ENCODE measurements at regions not wholly inside any gene's neighbourhood (a gene's known extent, or its start where the extent isn't known, plus 50 kb on each side); places are given as distances from the start of the nearest gene placed in this dataset.

GRCh38 chr6:26202811-26203583 lies 115.8 kb downstream of the HFE start:
- no peak for TF ChIP-seq CTCF (IDR thresholded peaks at IDR 0.05)
- TF ChIP-seq ZFX (IDR thresholded peaks at IDR 0.05; ENCODE audit: borderline replicate concordance) = no peak

Data from 22Rv1 (cell line).